GM21619 (cell line): ENCODE measurements at regions not wholly inside any gene's neighbourhood (a gene's known extent, or its start where the extent isn't known, plus 50 kb on each side); places are given as distances from the start of the nearest gene placed in this dataset.

Source experiments
- ATAC-seq: cut with Tn5 transposase; IDR thresholded peaks from one replicate; pipeline ENCODE4 v1.9.1; 2021; ENCODE audit not compliant: unreplicated experiment

GRCh38 chr5:144882739-144883283, 712.1 kb downstream of the KCTD16 start:
- no peak for ATAC-seq

GRCh38 chr5:144880513-144880912, 709.8 kb downstream of the KCTD16 start:
- ATAC-seq, result no peak

GRCh38 chr5:144876990-144877389, 706.3 kb downstream of the KCTD16 start:
- no peak for ATAC-seq

- no peak for ATAC-seq
Observed at GRCh38 chr5:144873076-144873475, 702.4 kb downstream of the KCTD16 start.

GRCh38 chr5:144864118-144864517, 693.4 kb downstream of the KCTD16 start:
- ATAC-seq, result no peak

- ATAC-seq, result no peak
Observed at GRCh38 chr5:144857454-144857853, 686.8 kb downstream of the KCTD16 start.

GRCh38 chr5:144844086-144844485, 673.4 kb downstream of the KCTD16 start:
- ATAC-seq, result no peak

GRCh38 chr5:144832416-144832815, 661.7 kb downstream of the KCTD16 start:
- ATAC-seq, result no peak

- no peak for ATAC-seq
Observed at GRCh38 chr5:144831650-144832049, 661.0 kb downstream of the KCTD16 start.

- ATAC-seq, result no peak
Observed at GRCh38 chr5:144822503-144822902, 651.8 kb downstream of the KCTD16 start.

GRCh38 chr5:144820278-144820677, 649.6 kb downstream of the KCTD16 start:
- ATAC-seq, result no peak

- ATAC-seq, result no peak
Observed at GRCh38 chr5:144815131-144815530, 644.5 kb downstream of the KCTD16 start.

- no peak for ATAC-seq
Observed at GRCh38 chr5:144812763-144813162, 642.1 kb downstream of the KCTD16 start.

- no peak for ATAC-seq
Observed at GRCh38 chr5:144800169-144800568, 629.5 kb downstream of the KCTD16 start.

- no peak for ATAC-seq
Observed at GRCh38 chr5:144798595-144798994, 627.9 kb downstream of the KCTD16 start.

GRCh38 chr5:144794922-144795321, 624.2 kb downstream of the KCTD16 start:
- ATAC-seq, result no peak

- ATAC-seq, result no peak
Observed at GRCh38 chr5:144788556-144788955, 617.9 kb downstream of the KCTD16 start.

GRCh38 chr5:144788046-144788445, 617.4 kb downstream of the KCTD16 start:
- no peak for ATAC-seq

GRCh38 chr5:144779368-144779767, 608.7 kb downstream of the KCTD16 start:
- ATAC-seq, result no peak

- no peak for ATAC-seq
Observed at GRCh38 chr5:144778561-144778960, 607.9 kb downstream of the KCTD16 start.

GRCh38 chr5:144774197-144774596, 603.5 kb downstream of the KCTD16 start:
- no peak for ATAC-seq

GRCh38 chr5:144773628-144774027, 603.0 kb downstream of the KCTD16 start:
- no peak for ATAC-seq

GRCh38 chr5:144771802-144772201, 601.1 kb downstream of the KCTD16 start:
- no peak for ATAC-seq

GRCh38 chr5:144742361-144742760, 571.7 kb downstream of the KCTD16 start:
- no peak for ATAC-seq
